Esophagus squamous epithelium (tissue), 5 donors: ENCODE measurements at regions not wholly inside any gene's neighbourhood (a gene's known extent, or its start where the extent isn't known, plus 50 kb on each side); places are given as distances from the start of the nearest gene placed in this dataset.

ENCODE experiments used
- DNase-seq: peaks from one replicate; lab custom pipeline; 2025; lab: John Stamatoyannopoulos, UW
- H3K27ac ChIP-seq, 4 donors: fragments of 200-600 bp; sonication (generic); one replicate each; pipeline ENCODE4 v1.5.1; 2016 to 2019; ENCODE audit warnings: mild to moderate bottlenecking in 1 of 4
- H3K27me3 ChIP-seq, 4 donors: fragments of 200-600 bp; sonication (generic); 1 replicate in 3 of 4; 2 replicates in 1 of 4; pipeline versions ENCODE4 v1.5.1 to v1.6.0; 2017 to 2021; ENCODE audit warnings: antibody characterized with exemption in 1 of 4
- H3K36me3 ChIP-seq, 3 donors: fragments of 200-600 bp; sonication (generic); one replicate each; pipeline ENCODE4 v1.5.1; 2016 to 2019
- H3K4me1 ChIP-seq, 3 donors: fragments of 200-600 bp; sonication (generic); one replicate each; pipeline ENCODE4 v1.5.1; 2017 to 2019
- H3K4me3 ChIP-seq, 4 donors: fragments of 200-600 bp; sonication (generic); 1 replicate in 3 of 4; 2 replicates in 1 of 4; pipeline ENCODE4 v1.5.1; 2016 to 2019; ENCODE audit warnings: mild to moderate bottlenecking in 2 of 4, moderate library complexity in 1 of 4
- H3K9me3 ChIP-seq, 3 donors: fragments of 200-600 bp; sonication (generic); one replicate each; pipeline ENCODE4 v1.5.1; 2016 to 2019
- CTCF ChIP-seq, 6 experiments: fragments of 450-650 bp in 4 of 6; fragments of 200-600 bp in 2 of 6; sonication (generic) in 2 of 6; IDR thresholded peaks; one replicate each; pipeline ENCODE4 v1.5.1; 2016 to 2019; ENCODE audit warnings: antibody characterized with exemption in 6 of 6, mild to moderate bottlenecking in 4 of 6, moderate library complexity in 4 of 6
- POLR2A ChIP-seq, 4 donors: fragments of 450-650 bp; IDR thresholded peaks; one replicate each; pipeline ENCODE4 v1.6.1; 2017; ENCODE audit warnings: antibody characterized with exemption in 4 of 4, mild to moderate bottlenecking in 4 of 4, moderate library complexity in 3 of 4
- WGBS, 2 donors: methylation state at CpG; one replicate each; pipeline ENCODE4 v1.1.5; 2018; 5-methylcytosine and 5-hydroxymethylcytosine counted together
- intact Hi-C: fragments of 100-400 bp; cut with DNase I; formaldehyde crosslinking; loops from one replicate; pipeline ENCODE4 v1.15.0; 2022
- donor health status: DM: yes; HTN: yes; CAD: no.

- intact Hi-C loops, result no loop called here
- Histone ChIP-seq H3K36me3 (no peaks in the 10 kb centered on the region), H3K27ac (no peak overlapping the region), H3K27me3 (no peaks in the 10 kb centered on the region), H3K4me1 (no peaks in the 10 kb centered on the region), H3K9me3 (no peaks in the 10 kb centered on the region), H3K4me3 (no peak overlapping the region)
- TF ChIP-seq CTCF (IDR thresholded peaks at IDR 0.05) (no peak), POLR2A (IDR thresholded peaks at IDR 0.05) (no peak)
- DNase-seq, result no peak
- 28 to 39% methylated on average over 7 of the region's 7 CpGs for WGBS, 2 donors
Measured at GRCh38 chr11:114847306-114847975, 169.1 kb downstream of the NXPE2 start.

GRCh38 chr11:114848027-114848426 lies 169.7 kb downstream of the NXPE2 start:
- H3K27me3 ChIP-seq, result no peaks in the 10 kb centered on the region
- H3K4me3 ChIP-seq, result no peak overlapping the region
- WGBS, 2 donors, result 37 to 41% methylated on average over 5 of the region's 6 CpGs
- no peaks in the 10 kb centered on the region for H3K4me1 ChIP-seq
- no peak for DNase-seq
- intact Hi-C loops, result no loop called here
- no peaks in the 10 kb centered on the region for H3K9me3 ChIP-seq
- H3K27ac ChIP-seq, result no peak overlapping the region
- no peak for TF ChIP-seq POLR2A (IDR thresholded peaks at IDR 0.05)
- no peak for TF ChIP-seq CTCF (IDR thresholded peaks at IDR 0.05)
- no peaks in the 10 kb centered on the region for H3K36me3 ChIP-seq

GRCh38 chr11:114857281-114857680 lies 179.0 kb downstream of the NXPE2 start:
- Histone ChIP-seq H3K4me3 (no peak overlapping the region), H3K27ac (no peak overlapping the region), H3K27me3 (no peaks in the 10 kb centered on the region), H3K36me3 (no peaks in the 10 kb centered on the region), H3K4me1 (no peaks in the 10 kb centered on the region), H3K9me3 (no peaks in the 10 kb centered on the region)
- WGBS, 2 donors, result 31 to 39% methylated on average over 4 of the region's 4 CpGs
- intact Hi-C loops, result no loop called here
- DNase-seq, result no peak
- TF ChIP-seq CTCF (IDR thresholded peaks at IDR 0.05), result no peak
- TF ChIP-seq POLR2A (IDR thresholded peaks at IDR 0.05), result no peak

GRCh38 chr11:114864896-114865295 lies 186.6 kb downstream of the NXPE2 start:
- 56 to 59% methylated on average over 2 of the region's 2 CpGs for WGBS, 2 donors
- no peak for DNase-seq
- H3K27ac ChIP-seq, result no peak overlapping the region
- no peaks in the 10 kb centered on the region for H3K27me3 ChIP-seq
- H3K9me3 ChIP-seq, result no peaks in the 10 kb centered on the region
- no peaks in the 10 kb centered on the region for H3K4me1 ChIP-seq
- intact Hi-C loops, result no loop called here
- TF ChIP-seq CTCF (IDR thresholded peaks at IDR 0.05), result no peak
- no peaks in the 10 kb centered on the region for H3K36me3 ChIP-seq
- H3K4me3 ChIP-seq, result no peak overlapping the region

GRCh38 chr11:114876234-114876633 lies 197.9 kb downstream of the NXPE2 start:
- Histone ChIP-seq H3K27me3 (no peaks in the 10 kb centered on the region), H3K4me1 (no peaks in the 10 kb centered on the region), H3K36me3 (no peaks in the 10 kb centered on the region), H3K4me3 (no peak overlapping the region), H3K9me3 (no peaks in the 10 kb centered on the region), H3K27ac (no peak overlapping the region)
- TF ChIP-seq CTCF (IDR thresholded peaks at IDR 0.05), result no peak
- TF ChIP-seq POLR2A (IDR thresholded peaks at IDR 0.05), result no peak
- intact Hi-C loops, result no loop called here
- WGBS, 2 donors, result 38 to 43% methylated on average over 6 of the region's 6 CpGs
- no peak for DNase-seq
